Left kidney (tissue), 1 donor: ENCODE measurements at regions not wholly inside any gene's neighbourhood (a gene's known extent, or its start where the extent isn't known, plus 50 kb on each side); places are given as distances from the start of the nearest gene placed in this dataset.

Experiments
- DNase-seq: peaks from one replicate; pipeline ENCODE4 v3.0.0-alpha.2; 2013

- no peak for DNase-seq
These were observed 160.6 kb upstream of the RPS6KA3 start for GRCh38 chrX:20427173-20427770.

- no peak for DNase-seq
These were observed 155.0 kb upstream of the RPS6KA3 start for GRCh38 chrX:20421697-20422096.

GRCh38 chrX:20421275-20421674, 154.6 kb upstream of the RPS6KA3 start:
- no peak for DNase-seq

- DNase-seq = no peak
These were observed 153.3 kb upstream of the RPS6KA3 start for GRCh38 chrX:20420058-20420457.

GRCh38 chrX:20418379-20419150, 151.9 kb upstream of the RPS6KA3 start:
- DNase-seq = no peak

GRCh38 chrX:20414762-20415445, 148.2 kb upstream of the RPS6KA3 start:
- DNase-seq = no peak

GRCh38 chrX:20414066-20414465, 147.4 kb upstream of the RPS6KA3 start:
- no peak for DNase-seq

GRCh38 chrX:20412871-20413486, 146.3 kb upstream of the RPS6KA3 start:
- no peak for DNase-seq

- no peak for DNase-seq
These were observed 143.8 kb upstream of the RPS6KA3 start for GRCh38 chrX:20410540-20410939.

GRCh38 chrX:20409991-20410390, 143.3 kb upstream of the RPS6KA3 start:
- DNase-seq = no peak

GRCh38 chrX:20402956-20403355, 136.2 kb upstream of the RPS6KA3 start:
- no peak for DNase-seq

GRCh38 chrX:20399728-20400414, 133.2 kb upstream of the RPS6KA3 start:
- no peak for DNase-seq

- no peak for DNase-seq
These were observed 130.9 kb upstream of the RPS6KA3 start for GRCh38 chrX:20397587-20397986.

GRCh38 chrX:20394451-20394850, 127.7 kb upstream of the RPS6KA3 start:
- DNase-seq = no peak

GRCh38 chrX:20393944-20394343, 127.2 kb upstream of the RPS6KA3 start:
- no peak for DNase-seq

- no peak for DNase-seq
These were observed 121.9 kb upstream of the RPS6KA3 start for GRCh38 chrX:20388594-20388993.

GRCh38 chrX:20383477-20383876, 116.8 kb upstream of the RPS6KA3 start:
- DNase-seq = no peak

GRCh38 chrX:20382518-20383297, 116.0 kb upstream of the RPS6KA3 start:
- DNase-seq = no peak

- no peak for DNase-seq
These were observed 115.4 kb upstream of the RPS6KA3 start for GRCh38 chrX:20382082-20382481.

GRCh38 chrX:20378233-20378920, 111.7 kb upstream of the RPS6KA3 start:
- no peak for DNase-seq

- DNase-seq = no peak
These were observed 108.3 kb upstream of the RPS6KA3 start for GRCh38 chrX:20374900-20375438.
